Retinal pigment epithelial cell (primary cell): ENCODE measurements at regions not wholly inside any gene's neighbourhood (a gene's known extent, or its start where the extent isn't known, plus 50 kb on each side); places are given as distances from the start of the nearest gene placed in this dataset.
A peak's percentile ranks its signal among the peaks of the same experiment; 100 is the strongest.

ENCODE experiments used
- DNase-seq: peaks from one replicate; pipeline ENCODE4 v3.0.0-alpha.2; 2010; ENCODE audit warnings: low read depth
- H3K4me3 ChIP-seq: 2 replicates; pipeline ENCODE4 v1.5.1; 2011; ENCODE audit warnings: mild to moderate bottlenecking, low read length, control low read depth, moderate library complexity
- CTCF ChIP-seq: conservative IDR thresholded peaks from 2 replicates; pipeline ENCODE4 v1.5.1; 2011; ENCODE audit warnings: low read depth, low read length, control low read depth, inconsistent platforms

DNA sequence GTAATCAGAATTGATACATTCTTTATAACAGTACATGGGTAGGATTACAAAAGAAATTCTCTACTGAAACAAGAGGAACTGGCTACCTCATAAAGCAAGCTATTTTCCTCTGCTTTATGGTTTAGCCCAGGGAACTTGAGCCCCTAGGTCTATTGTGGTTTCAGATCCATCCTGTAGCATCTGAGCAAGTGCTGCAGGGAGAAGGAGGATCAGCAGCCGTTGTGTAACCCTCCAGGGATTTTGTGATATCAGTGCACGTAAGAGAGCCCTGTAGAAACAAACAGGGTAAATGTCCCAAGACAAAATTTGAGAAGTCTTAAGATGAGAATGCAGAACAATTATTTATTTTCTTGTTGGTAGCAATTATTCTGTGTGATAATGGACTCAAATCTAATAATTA lies 165.2 kb upstream of the DEFB112 start:
- no peak overlapping the region for H3K4me3 ChIP-seq
- no peak for TF ChIP-seq CTCF
- DNase-seq, result no peak

GRCh38 chr6:50217841-50218240 lies 168.1 kb upstream of the DEFB112 start:
- DNase-seq, result no peak
- no peak overlapping the region for H3K4me3 ChIP-seq
- TF ChIP-seq CTCF, result no peak

DNA sequence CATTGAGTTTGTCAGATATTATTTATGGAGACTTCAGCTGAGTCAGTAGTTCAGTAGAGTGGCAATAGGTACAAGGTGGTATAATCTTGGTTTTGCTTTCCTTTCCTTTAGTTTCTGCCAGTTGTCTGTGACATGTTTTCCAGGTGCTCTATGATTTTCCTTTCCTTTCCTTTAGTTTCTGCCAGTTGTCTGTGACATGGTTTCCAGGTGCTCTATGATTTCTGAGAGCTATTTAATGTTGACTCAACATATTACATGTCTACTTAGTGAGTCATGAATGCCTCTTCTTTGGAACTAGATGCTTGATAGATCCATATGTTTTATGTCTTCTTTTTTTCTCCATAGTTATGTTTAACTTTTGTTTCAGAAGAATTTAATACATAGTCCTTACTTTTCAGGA lies 186.4 kb upstream of the DEFB112 start:
- no peak for DNase-seq
- H3K4me3 ChIP-seq, result no peak overlapping the region
- TF ChIP-seq CTCF, result no peak

DNA sequence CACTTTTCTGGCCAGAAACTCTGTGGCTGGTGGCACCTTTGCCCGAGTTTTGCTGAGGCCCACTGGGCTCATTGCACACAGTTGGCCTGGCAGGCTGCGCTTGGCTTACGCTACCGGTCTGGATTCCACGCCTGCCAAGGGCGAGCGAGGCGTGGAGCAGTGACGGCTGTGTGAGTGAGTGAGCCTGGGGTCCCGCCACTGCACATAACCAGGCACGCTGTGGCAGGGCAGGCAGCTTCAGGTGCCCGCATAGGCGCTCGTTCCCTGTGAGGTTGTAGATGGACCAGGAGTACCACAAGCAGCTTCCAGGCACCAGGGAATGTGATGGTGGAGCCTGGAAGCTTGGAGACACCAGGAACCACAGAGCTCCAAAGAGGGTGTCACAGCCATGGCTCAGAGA lies 190.1 kb upstream of the DEFB112 start:
- no peak for DNase-seq
- no peak for TF ChIP-seq CTCF
- no peak overlapping the region for H3K4me3 ChIP-seq

DNA sequence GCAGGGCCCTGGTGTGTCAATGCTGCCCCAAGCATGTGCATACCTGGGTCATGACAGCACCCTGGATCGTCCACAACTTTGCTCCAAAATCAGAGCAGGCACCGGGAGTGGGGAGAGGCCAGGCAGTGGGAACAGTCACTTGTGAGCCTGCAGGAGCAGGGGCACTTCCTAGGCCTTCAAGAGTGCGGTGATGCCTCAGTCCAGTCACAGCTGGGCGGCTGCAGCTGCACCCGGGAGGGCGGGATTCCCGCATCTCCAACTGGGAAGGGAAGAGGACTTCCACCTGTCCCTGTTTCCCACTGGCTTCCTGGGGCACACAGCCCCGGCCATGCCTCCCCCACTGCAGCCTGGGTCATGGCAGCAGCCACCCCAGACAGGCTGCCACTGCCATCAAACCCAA lies 191.3 kb upstream of the DEFB112 start:
- no peak for DNase-seq
- no peak for TF ChIP-seq CTCF

DNA sequence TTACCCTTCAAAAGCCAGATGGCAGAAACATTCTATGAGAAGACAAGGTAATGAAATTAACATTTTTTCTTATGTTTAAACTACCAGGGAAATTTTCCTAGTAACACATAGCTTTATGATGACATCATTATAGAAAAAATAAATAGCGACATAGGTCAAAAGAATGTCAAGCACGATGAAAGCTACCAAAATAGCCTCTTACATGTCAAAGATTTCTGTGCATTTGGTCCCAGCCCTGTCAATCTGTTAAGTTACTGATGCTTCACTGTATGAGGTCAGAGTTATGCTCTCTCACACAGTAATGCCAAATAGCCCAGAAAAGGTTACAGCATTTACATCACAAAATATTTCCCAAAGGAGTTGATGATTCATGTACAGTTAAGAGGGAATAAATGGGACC lies 199.8 kb upstream of the DEFB112 start:
- TF ChIP-seq CTCF, result no peak
- H3K4me3 ChIP-seq, result no peak overlapping the region
- DNase-seq, result peak; percentile 69

More for the DNA sequence above, 191.3 kb upstream of the DEFB112 start:
- no peak overlapping the region for H3K4me3 ChIP-seq

- DNase-seq, result no peak
- no peak for TF ChIP-seq CTCF
These were observed 207.6 kb upstream of the DEFB112 start for GRCh38 chr6:50257322-50257721.

More at GRCh38 chr6:50257322-50257721, 207.6 kb upstream of the DEFB112 start:
- no peak overlapping the region for H3K4me3 ChIP-seq
